ENCODE measurements at regions not wholly inside any gene's neighbourhood (a gene's known extent, or its start where the extent isn't known, plus 50 kb on each side); places are given as distances from the start of the nearest gene placed in this dataset.

DNA sequence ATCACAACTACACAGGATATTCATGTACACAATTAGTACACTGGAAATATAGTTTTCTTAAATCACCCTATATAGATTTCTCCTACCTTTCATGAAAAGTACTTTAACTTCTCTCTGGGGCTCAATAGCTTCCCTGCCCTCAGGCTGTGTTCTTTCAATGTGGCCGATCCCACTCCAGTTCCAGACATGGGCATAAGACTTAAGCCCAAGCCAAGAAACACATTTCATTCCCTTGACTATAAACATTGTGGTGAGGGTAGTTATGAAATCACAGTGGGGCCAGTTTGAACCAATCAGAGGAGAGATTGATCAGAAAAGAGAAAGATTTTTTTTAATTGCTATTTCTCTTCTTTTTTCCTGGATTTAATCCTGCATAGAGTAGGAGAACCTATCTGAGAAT lies 904.6 kb upstream of the SORCS1 start:
- no peak overlapping the region for H2BK15ac ChIP-seq (ENCODE audit: low read depth, low read length)
- in situ Hi-C loops (cut with MboI; ENCODE audit: low sequenced_read_pairs), result no loop called here
- H2BK5ac ChIP-seq (ENCODE audit: low read depth, low read length, poor library complexity, severe bottlenecking), result no peak overlapping the region
- H3K9me3 ChIP-seq (ENCODE audit: control insufficient read depth, insufficient read depth, low read length), result no peaks in the 10 kb centered on the region
- no peaks in the 10 kb centered on the region for H4K20me1 ChIP-seq (ENCODE audit: insufficient read depth, low read length)
- dilution Hi-C loops (cut with HindIII; ENCODE audit: low sequenced_read_pairs, unreplicated experiment), result no loop called here
- H3K4me3 ChIP-seq (ENCODE audit: insufficient read depth, low read depth, low read length), result no peak overlapping the region
- ChIA-PET CTCF (no interaction called here), POLR2A (ENCODE audit: unreplicated experiment) (no interaction called here)
- no peak overlapping the region for H2BK20ac ChIP-seq (ENCODE audit: low read depth, low read length)
- no peak overlapping the region for H3K27ac ChIP-seq (ENCODE audit: insufficient read depth, low read length)
- no peak for ATAC-seq (ENCODE audit: low read depth)
- no peak overlapping the region for H3K4ac ChIP-seq (ENCODE audit: low read depth, low read length)
- no peak overlapping the region for H2AK5ac ChIP-seq (ENCODE audit: low read depth, low read length)
- H3K36me3 ChIP-seq (ENCODE audit: control insufficient read depth, insufficient read depth, low read length), result no peaks in the 10 kb centered on the region
- H3K27me3 ChIP-seq (ENCODE audit: control insufficient read depth, insufficient read depth, low read length), result no peaks in the 10 kb centered on the region
- DNase-seq, result no peak
- H2BK120ac ChIP-seq (ENCODE audit: low read depth, low read length), result no peak overlapping the region
- no peak overlapping the region for H3K14ac ChIP-seq (replicated peaks; ENCODE audit: low read depth, low read length)
- H3K4me1 ChIP-seq (ENCODE audit: control insufficient read depth, insufficient read depth, low read length), result no peaks in the 10 kb centered on the region
- no TSS peak for BruUV-seq (replicated peaks)
- H2AFZ ChIP-seq (replicated peaks; ENCODE audit: low read length, poor library complexity), result no peak overlapping the region
- H3K4me2 ChIP-seq (ENCODE audit: low read depth, low read length), result no peak overlapping the region
- H3K79me1 ChIP-seq (ENCODE audit: low read depth in 1 of 2, low read length in 2 of 2), result no peaks in the 10 kb centered on the region
- TF ChIP-seq CEBPB (IDR thresholded peaks at IDR 0.05; ENCODE audit: low read depth, low read length), result no peak
- no peak for TF ChIP-seq RFX5 (IDR thresholded peaks at IDR 0.05; ENCODE audit: low read depth, low read length)
- TF ChIP-seq FOS (IDR thresholded peaks at IDR 0.05; ENCODE audit: low read depth, low read length), result no peak
- no peak for TF ChIP-seq CTCF (conservative IDR thresholded peaks at IDR 0.05; ENCODE audit: low read depth, low read length)
- TF ChIP-seq BHLHE40 (IDR thresholded peaks at IDR 0.05; ENCODE audit: low read depth, low read length), result no peak
- TF ChIP-seq MAFK (IDR thresholded peaks at IDR 0.05; ENCODE audit: low read depth, low read length), result no peak
- no peak for TF ChIP-seq MAZ (IDR thresholded peaks at IDR 0.05; ENCODE audit: borderline replicate concordance, low read depth, low read length)
- no peak for TF ChIP-seq RCOR1 (IDR thresholded peaks at IDR 0.05; ENCODE audit: insufficient replicate concordance, low read length)
- no peak for TF ChIP-seq MXI1 (IDR thresholded peaks at IDR 0.05; ENCODE audit: borderline replicate concordance, low read depth, low read length)
- TF ChIP-seq NFE2L2 (IDR thresholded peaks at IDR 0.05; ENCODE audit: low read depth, low read length), result no peak
- TF ChIP-seq, protein P1, sequence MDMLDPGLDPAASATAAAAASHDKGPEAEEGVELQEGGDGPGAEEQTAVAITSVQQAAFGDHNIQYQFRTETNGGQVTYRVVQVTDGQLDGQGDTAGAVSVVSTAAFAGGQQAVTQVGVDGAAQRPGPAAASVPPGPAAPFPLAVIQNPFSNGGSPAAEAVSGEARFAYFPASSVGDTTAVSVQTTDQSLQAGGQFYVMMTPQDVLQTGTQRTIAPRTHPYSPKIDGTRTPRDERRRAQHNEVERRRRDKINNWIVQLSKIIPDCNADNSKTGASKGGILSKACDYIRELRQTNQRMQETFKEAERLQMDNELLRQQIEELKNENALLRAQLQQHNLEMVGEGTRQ (IDR thresholded peaks at IDR 0.05; ENCODE audit: low read depth, low read length), result no peak
- no peak for TF ChIP-seq POLR2A (IDR thresholded peaks at IDR 0.05; ENCODE audit: low read depth, low read length)
- TF ChIP-seq CHD1 (IDR thresholded peaks at IDR 0.05; ENCODE audit: low read depth, low read length), result no peak
- no peak for TF ChIP-seq RAD21 (IDR thresholded peaks at IDR 0.05; ENCODE audit: low read length)
- no peak for TF ChIP-seq SMC3 (IDR thresholded peaks at IDR 0.05; ENCODE audit: low read depth, low read length)
- no peak for TF ChIP-seq ELK1 (IDR thresholded peaks at IDR 0.05; ENCODE audit: borderline replicate concordance, low read depth, low read length)
- intact Hi-C loops (cut with micrococcal nuclease), result no loop called here
- H3K9ac ChIP-seq (ENCODE audit: low read depth, low read length), result no peak overlapping the region
- H4K8ac ChIP-seq (ENCODE audit: low read depth in 2 of 2, low read length in 2 of 2), result no peak overlapping the region
- no peak overlapping the region for H3K18ac ChIP-seq (ENCODE audit: low read depth, low read length)
- no peak overlapping the region for H3K56ac ChIP-seq (ENCODE audit: extremely low read depth, insufficient read depth, low read length)
- no peak overlapping the region for H4K91ac ChIP-seq (ENCODE audit: insufficient read depth, low read depth, low read length)
- H2AK9ac ChIP-seq (replicated peaks; ENCODE audit: low read depth, low read length, poor library complexity), result no peak overlapping the region
- no peak overlapping the region for H4K5ac ChIP-seq (ENCODE audit: low read depth, low read length)
- H3K23ac ChIP-seq (ENCODE audit: low read depth, low read length), result no peak overlapping the region
- WGBS, 2 experiments (ENCODE audit: extremely low coverage in 2 of 2, insufficient read length in 1 of 2), result no CpG with 5 or more reads among the region's 1 CpG
- no peaks in the 10 kb centered on the region for H3K9me1 ChIP-seq (ENCODE audit: insufficient read depth, low read length)

Measured in IMR-90 (cell line).